ENCODE measurements at regions not wholly inside any gene's neighbourhood (a gene's known extent, or its start where the extent isn't known, plus 50 kb on each side); places are given as distances from the start of the nearest gene placed in this dataset.
"Not testable (repeated sequence)": the region's sequence is repeated elsewhere in the genome, so short reads cannot be mapped to it uniquely, and the experiment has no call there.

- Histone ChIP-seq H3K36me3 (ENCODE audit: low read depth) (no peaks in the 10 kb centered on the region), H3K9me3 (ENCODE audit: severe bottlenecking) (no peaks in the 10 kb centered on the region), H3K27ac (ENCODE audit: poor library complexity, severe bottlenecking) (no peak overlapping the region), H3K4me3 (ENCODE audit: severe bottlenecking) (no peak overlapping the region), H3K4me1 (ENCODE audit: insufficient read depth, poor library complexity, severe bottlenecking) (no peaks in the 10 kb centered on the region), H3K27me3 (ENCODE audit: insufficient read depth, poor library complexity, severe bottlenecking) (peaks cover 11% of the 10 kb centered on the region)
- TF ChIP-seq CTCF (IDR thresholded peaks at IDR 0.05; ENCODE audit: poor library complexity, severe bottlenecking): no peak
- no peak for ATAC-seq (ENCODE audit: low read depth)
- no peak for DNase-seq (ENCODE audit: low spot score)
These were observed 63.1 kb upstream of the COX7C start for GRCh38 chr5:86554638-86555037.

GRCh38 chr5:86557920-86558319 lies 59.8 kb upstream of the COX7C start:
- no peak for DNase-seq (ENCODE audit: low spot score)
- TF ChIP-seq CTCF (IDR thresholded peaks at IDR 0.05; ENCODE audit: poor library complexity, severe bottlenecking): no peak
- Histone ChIP-seq H3K27ac (ENCODE audit: poor library complexity, severe bottlenecking) (no peak overlapping the region), H3K27me3 (ENCODE audit: insufficient read depth, poor library complexity, severe bottlenecking) (peaks cover 20% of the 10 kb centered on the region), H3K4me1 (ENCODE audit: insufficient read depth, poor library complexity, severe bottlenecking) (no peaks in the 10 kb centered on the region), H3K4me3 (ENCODE audit: severe bottlenecking) (no peak overlapping the region), H3K36me3 (ENCODE audit: low read depth) (no peaks in the 10 kb centered on the region), H3K9me3 (ENCODE audit: severe bottlenecking) (no peaks in the 10 kb centered on the region)
- no peak for ATAC-seq (ENCODE audit: low read depth)

- no peak overlapping the region for H3K4me3 ChIP-seq (ENCODE audit: severe bottlenecking)
- peaks cover 29% of the 10 kb centered on the region for H3K27me3 ChIP-seq (ENCODE audit: insufficient read depth, poor library complexity, severe bottlenecking)
- H3K27ac ChIP-seq (ENCODE audit: poor library complexity, severe bottlenecking): no peak overlapping the region
- ATAC-seq (ENCODE audit: low read depth) (no peak), DNase-seq (ENCODE audit: low spot score) (no peak)
- no peaks in the 10 kb centered on the region for H3K9me3 ChIP-seq (ENCODE audit: severe bottlenecking)
- no peaks in the 10 kb centered on the region for H3K4me1 ChIP-seq (ENCODE audit: insufficient read depth, poor library complexity, severe bottlenecking)
- H3K36me3 ChIP-seq (ENCODE audit: low read depth): no peaks in the 10 kb centered on the region
- no peak for TF ChIP-seq CTCF (IDR thresholded peaks at IDR 0.05; ENCODE audit: poor library complexity, severe bottlenecking)
These were observed 52.4 kb upstream of the COX7C start for GRCh38 chr5:86565197-86565789.

GRCh38 chr5:86566030-86566429 lies 51.7 kb upstream of the COX7C start:
- not testable (repeated sequence) for H3K4me1 ChIP-seq (ENCODE audit: insufficient read depth, poor library complexity, severe bottlenecking); H3K4me3 ChIP-seq (ENCODE audit: severe bottlenecking); H3K27ac ChIP-seq (ENCODE audit: poor library complexity, severe bottlenecking); ATAC-seq (ENCODE audit: low read depth); H3K36me3 ChIP-seq (ENCODE audit: low read depth); DNase-seq (ENCODE audit: low spot score); H3K9me3 ChIP-seq (ENCODE audit: severe bottlenecking)
- H3K27me3 ChIP-seq (ENCODE audit: insufficient read depth, poor library complexity, severe bottlenecking): peaks cover 25% of the 10 kb centered on the region

Measured in RWPE2 (cell line).